22Rv1 (cell line): ENCODE measurements at regions not wholly inside any gene's neighbourhood (a gene's known extent, or its start where the extent isn't known, plus 50 kb on each side); places are given as distances from the start of the nearest gene placed in this dataset.

Source experiments
- H3K27ac ChIP-seq: fragments of 450-650 bp; 2 replicates; pipeline ENCODE4 v1.5.1; 2017
- ZFX ChIP-seq: fragments of 450-650 bp; IDR thresholded peaks from 2 replicates; pipeline ENCODE4 v1.6.1; 2017; ENCODE audit warnings: antibody characterized with exemption, borderline replicate concordance
- TF ChIP-seq, protein P1 (sequence below): fragments of 450-650 bp; IDR thresholded peaks from 2 replicates; pipeline ENCODE4 v1.5.1; 2017; ENCODE audit warnings: mild to moderate bottlenecking

DNA sequence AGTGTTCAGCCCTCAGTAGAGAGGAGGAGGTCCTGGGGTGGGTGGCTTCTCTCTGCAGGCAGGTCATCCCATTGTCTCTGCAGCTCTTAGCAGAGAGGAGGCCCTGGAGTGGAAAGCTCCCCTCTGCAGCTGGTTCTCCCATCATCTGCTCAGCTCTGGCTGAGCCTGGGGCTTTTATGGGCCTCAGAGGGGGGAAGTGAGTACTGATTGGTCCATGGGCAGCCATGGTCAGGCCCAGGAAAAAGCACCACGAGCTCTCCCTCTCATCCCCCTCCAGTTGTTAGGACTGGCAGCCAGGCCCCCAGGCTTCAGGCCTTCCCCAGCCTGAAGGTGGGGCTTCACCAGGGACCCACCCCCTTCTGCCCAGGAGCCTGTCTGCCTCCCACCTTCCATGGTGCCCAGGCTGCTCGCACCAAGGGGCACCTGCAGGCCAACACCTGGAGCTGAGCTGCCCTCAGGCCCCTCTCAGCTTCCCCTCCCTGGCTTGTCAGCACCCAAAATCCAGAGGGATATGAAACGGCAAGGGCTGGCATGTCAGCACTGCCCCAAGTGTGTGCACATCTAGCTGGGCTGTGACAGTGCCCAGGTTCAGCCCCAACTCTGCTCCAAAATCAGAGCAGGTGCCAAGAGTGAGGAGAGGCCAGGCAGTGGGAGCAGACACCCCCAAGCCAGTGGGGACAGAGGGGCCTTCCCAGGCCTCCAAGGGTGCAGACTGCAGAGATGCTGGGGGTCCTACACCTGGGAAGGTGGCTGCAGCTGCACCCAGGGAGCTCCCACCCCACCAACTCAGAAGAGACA lies 449.0 kb downstream of the MATN1 start:
- no peak overlapping the region for H3K27ac ChIP-seq
- TF ChIP-seq, protein P1, sequence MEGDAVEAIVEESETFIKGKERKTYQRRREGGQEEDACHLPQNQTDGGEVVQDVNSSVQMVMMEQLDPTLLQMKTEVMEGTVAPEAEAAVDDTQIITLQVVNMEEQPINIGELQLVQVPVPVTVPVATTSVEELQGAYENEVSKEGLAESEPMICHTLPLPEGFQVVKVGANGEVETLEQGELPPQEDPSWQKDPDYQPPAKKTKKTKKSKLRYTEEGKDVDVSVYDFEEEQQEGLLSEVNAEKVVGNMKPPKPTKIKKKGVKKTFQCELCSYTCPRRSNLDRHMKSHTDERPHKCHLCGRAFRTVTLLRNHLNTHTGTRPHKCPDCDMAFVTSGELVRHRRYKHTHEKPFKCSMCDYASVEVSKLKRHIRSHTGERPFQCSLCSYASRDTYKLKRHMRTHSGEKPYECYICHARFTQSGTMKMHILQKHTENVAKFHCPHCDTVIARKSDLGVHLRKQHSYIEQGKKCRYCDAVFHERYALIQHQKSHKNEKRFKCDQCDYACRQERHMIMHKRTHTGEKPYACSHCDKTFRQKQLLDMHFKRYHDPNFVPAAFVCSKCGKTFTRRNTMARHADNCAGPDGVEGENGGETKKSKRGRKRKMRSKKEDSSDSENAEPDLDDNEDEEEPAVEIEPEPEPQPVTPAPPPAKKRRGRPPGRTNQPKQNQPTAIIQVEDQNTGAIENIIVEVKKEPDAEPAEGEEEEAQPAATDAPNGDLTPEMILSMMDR = no peak
- no peak for TF ChIP-seq ZFX

DNA sequence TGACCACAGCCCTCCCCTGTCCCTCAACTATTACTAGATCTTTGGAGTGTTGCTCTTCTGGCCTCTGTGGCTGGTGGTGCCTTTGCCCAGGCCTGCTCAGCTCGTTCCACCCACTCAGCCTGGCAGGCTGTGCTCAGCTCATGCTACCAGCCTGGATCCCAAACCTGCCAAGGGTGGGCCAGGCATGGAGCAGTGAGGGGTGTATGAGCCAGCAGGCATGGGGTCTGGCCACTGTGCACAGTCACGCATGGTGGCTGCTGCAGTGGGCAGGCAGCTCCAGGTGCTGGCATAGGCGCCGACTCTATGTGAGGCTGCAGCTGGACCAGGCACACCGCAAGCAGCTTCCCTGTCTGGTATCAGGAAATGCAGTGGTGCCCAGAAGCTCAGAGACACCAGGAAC lies 449.9 kb downstream of the MATN1 start:
- TF ChIP-seq, protein P1 = no peak
- no peak for TF ChIP-seq ZFX
- no peak overlapping the region for H3K27ac ChIP-seq

DNA sequence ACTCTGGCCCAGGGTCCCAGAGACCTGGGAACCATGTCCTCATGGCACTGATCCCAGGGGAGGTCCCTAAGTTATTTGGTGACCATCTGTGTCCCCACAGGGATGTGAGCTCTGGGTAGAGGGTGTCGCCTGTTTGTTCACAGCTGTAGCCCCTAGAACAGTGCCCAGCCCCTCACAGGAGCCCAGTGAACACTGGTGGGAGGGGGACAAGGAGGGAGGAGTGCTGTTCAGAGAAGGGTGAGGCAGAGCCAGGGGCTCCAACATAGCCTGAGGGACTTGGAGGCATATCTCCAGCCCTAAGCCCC lies 450.4 kb downstream of the MATN1 start:
- no peak for TF ChIP-seq ZFX
- TF ChIP-seq, protein P1 = no peak
- H3K27ac ChIP-seq = no peak overlapping the region

DNA sequence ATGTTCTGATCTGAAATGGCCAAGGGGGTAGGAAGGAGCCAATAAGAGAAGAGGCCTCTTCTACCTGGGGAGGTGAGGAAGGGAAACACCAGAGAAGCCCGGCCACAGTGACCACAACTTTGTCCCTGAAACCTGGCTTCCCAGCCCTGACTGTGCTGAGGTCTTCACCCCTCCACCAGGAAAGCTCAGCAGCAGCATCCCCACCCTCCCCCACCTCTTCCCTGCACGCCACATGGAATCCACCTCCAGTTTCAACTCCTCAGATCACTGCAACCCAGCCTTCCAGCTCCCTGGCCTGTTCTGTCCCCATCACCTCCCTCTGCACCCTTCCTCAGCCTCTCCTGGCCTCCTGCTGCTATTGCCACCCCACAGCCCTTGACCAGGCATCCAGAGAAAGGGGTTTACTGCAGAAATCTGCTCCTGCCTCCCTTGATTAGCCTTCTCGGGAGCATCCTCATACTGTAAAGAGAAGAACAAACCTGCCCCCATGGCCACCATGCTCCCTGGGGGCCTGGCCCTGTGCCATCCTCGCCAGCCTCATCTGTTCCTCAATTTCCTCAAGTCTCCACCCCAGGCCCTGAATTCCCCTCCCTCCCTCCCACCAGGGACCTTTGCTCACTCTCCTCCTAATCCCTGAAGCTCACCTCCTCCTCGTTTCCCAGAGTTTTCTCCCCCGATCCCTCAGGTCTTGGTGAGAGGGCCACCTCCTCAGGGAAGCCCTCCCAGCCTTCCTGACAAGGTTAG lies 450.9 kb downstream of the MATN1 start:
- H3K27ac ChIP-seq = no peak overlapping the region
- TF ChIP-seq, protein P1 = no peak
- no peak for TF ChIP-seq ZFX

DNA sequence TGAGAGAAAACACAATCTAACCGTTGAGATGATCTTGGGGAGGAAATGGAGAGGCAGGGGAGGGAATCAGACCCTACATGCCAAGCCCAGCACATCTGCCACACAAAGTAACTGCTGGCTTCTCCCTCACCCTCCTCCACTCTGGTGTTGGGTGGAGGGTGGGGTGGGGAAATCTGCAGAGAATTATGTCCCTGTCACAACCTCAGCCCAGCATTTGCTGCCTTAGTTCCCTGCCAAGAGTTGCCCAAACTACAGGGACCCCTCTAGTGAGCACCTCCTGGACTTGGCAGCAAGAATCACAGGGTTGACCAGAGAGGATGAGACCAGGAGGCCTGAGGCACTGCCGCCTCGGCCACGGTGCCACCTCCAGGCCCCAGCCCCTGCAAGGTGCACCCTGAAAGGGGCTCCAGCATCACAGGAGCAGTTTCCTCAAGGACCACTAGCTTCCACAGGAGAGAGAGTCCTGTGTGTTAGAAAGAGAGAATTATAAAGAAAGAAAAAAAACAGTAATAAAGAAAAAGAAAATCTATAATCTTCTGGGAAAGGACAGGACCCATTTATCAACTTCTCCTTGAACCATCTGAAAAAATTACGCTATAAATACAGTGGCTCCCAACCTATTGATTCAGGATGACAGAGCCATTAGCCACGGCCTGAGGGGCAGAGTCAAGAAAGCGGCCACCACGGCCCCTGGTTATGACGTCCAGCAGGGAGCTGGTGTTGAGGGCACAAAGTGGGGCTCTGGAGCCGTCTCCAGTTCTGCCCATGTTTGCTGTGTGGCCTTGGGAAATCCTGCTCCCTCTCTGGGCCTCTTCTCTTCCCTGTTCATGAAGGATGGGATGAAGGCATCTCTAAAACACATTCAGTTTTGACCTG lies 451.7 kb downstream of the MATN1 start:
- TF ChIP-seq, protein P1 = no peak
- TF ChIP-seq ZFX = no peak
- no peak overlapping the region for H3K27ac ChIP-seq

DNA sequence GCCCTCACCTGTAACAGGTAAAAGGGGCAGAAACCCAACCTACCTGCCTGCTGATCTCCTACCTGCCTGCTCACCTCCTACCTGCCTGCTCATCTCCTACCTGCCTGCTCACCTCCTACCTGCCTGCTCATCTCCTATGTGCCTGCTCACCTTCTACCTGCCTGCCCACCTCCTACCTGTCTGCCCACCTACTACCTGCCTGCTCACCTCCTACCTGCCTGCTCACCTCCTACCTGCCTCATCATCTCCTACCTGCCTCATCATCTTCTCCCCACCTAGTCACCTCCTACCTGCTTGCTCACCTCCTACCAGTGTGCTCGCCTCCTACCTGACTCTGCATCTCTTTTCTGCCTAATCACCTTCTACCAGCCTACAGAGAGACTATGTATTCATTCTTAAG lies 452.9 kb downstream of the MATN1 start:
- TF ChIP-seq, protein P1 = no peak
- H3K27ac ChIP-seq = no peak overlapping the region
